ENCODE measurements at regions not wholly inside any gene's neighbourhood (a gene's known extent, or its start where the extent isn't known, plus 50 kb on each side); places are given as distances from the start of the nearest gene placed in this dataset.

GRCh38 chr15:81966631-81967030 lies 79.2 kb downstream of the MEX3B start:
- intact Hi-C loops (cut with DNase I), result no loop called here
- 27 to 42% methylated on average over 3 of the region's 3 CpGs for WGBS, 2 donors
- no peaks in the 10 kb centered on the region for H3K27me3 ChIP-seq
- TF ChIP-seq POLR2A (IDR thresholded peaks at IDR 0.05) (no peak), CTCF (IDR thresholded peaks at IDR 0.05) (no peak)
- no peaks in the 10 kb centered on the region for H3K4me1 ChIP-seq
- H3K9me3 ChIP-seq, result no peaks in the 10 kb centered on the region
- H3K27ac ChIP-seq, result no peak overlapping the region
- H3K4me3 ChIP-seq, result no peak overlapping the region
- H3K36me3 ChIP-seq, result no peaks in the 10 kb centered on the region
- DNase-seq, result no peak

GRCh38 chr15:81962482-81962881 lies 83.3 kb downstream of the MEX3B start:
- Histone ChIP-seq H3K9me3 (no peaks in the 10 kb centered on the region), H3K27ac (no peak overlapping the region), H3K4me3 (no peak overlapping the region), H3K27me3 (peaks cover 0 to 4% (median 0%) of the 10 kb centered on the region in 4 donors), H3K4me1 (no peaks in the 10 kb centered on the region), H3K36me3 (no peaks in the 10 kb centered on the region)
- no peak for DNase-seq
- TF ChIP-seq POLR2A (IDR thresholded peaks at IDR 0.05) (no peak), CTCF (IDR thresholded peaks at IDR 0.05) (no peak)
- intact Hi-C loops (cut with DNase I), result no loop called here

GRCh38 chr15:81959196-81959595 lies 86.6 kb downstream of the MEX3B start:
- H3K27me3 ChIP-seq, result peaks cover 0 to 4% (median 0%) of the 10 kb centered on the region in 4 donors
- H3K4me1 ChIP-seq, result no peaks in the 10 kb centered on the region
- DNase-seq, result no peak
- WGBS, 2 donors, result 65 to 83% methylated on average over 3 of the region's 3 CpGs
- no peak for TF ChIP-seq CTCF (IDR thresholded peaks at IDR 0.05)
- no peak for TF ChIP-seq POLR2A (IDR thresholded peaks at IDR 0.05)
- intact Hi-C loops (cut with DNase I), result no loop called here
- H3K36me3 ChIP-seq, result no peaks in the 10 kb centered on the region
- H3K27ac ChIP-seq, result no peak overlapping the region
- H3K4me3 ChIP-seq, result no peak overlapping the region
- no peaks in the 10 kb centered on the region for H3K9me3 ChIP-seq

DNA sequence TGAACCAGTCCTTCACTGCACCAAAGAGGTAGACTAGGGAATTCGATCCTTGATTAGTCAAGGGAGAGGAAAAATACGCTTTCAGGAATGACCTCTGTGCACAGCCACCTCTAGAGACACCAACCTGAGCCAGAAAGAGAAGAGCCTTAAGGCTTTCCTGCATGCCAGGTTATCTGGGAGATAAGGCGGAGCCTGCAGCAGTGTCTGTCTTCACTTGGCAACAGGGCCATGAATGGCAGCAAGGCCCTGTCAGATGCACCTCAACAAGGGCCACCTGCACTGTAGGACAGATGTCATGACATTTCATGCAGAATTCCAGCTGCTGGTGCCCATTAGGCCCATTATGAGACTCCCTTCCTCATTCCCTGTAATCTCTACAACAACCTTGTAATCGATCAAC lies 88.1 kb downstream of the MEX3B start:
- H3K9me3 ChIP-seq, result no peaks in the 10 kb centered on the region
- no peaks in the 10 kb centered on the region for H3K4me1 ChIP-seq
- WGBS, 2 donors, result 67 to 87% methylated on average over 4 of the region's 4 CpGs
- no peak overlapping the region for H3K4me3 ChIP-seq
- H3K27me3 ChIP-seq, result peaks cover 0 to 4% (median 0%) of the 10 kb centered on the region in 4 donors
- DNase-seq, result no peak
- TF ChIP-seq POLR2A (IDR thresholded peaks at IDR 0.05) (no peak), CTCF (IDR thresholded peaks at IDR 0.05) (no peak)
- H3K36me3 ChIP-seq, result no peaks in the 10 kb centered on the region
- H3K27ac ChIP-seq, result no peak overlapping the region
- intact Hi-C loops (cut with DNase I), result no loop called here

DNA sequence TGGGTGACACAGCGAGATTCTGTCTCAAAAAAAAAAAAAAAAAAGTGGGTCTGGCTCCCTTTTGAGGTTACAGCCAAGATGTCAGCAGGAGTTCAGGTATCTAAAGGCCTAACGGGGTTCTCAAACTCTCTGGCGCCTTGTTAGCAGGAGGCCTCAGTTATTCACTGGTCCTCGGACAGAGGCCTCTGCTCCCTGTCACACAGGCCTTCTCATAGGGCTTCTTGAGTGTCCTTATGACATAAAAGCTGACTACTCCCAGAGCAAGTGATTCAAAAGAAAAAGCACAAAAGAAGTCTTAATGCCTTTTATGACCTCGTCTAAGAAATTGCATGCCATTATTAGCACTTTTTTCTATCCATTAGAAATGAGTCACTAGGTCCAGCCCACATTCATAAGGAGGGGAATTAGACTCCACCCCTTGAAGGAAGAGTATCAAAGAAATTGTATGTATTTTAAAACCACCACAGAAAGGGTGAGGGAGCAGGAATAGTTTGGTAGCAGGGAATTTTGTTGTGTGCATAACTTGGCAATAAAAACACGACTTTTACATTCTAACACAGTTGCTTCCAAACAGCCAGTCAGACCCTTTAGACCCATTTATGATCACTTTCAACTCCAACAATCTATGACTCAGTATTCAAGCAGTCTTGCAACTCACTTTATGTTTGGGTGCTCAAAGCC lies 90.3 kb downstream of the MEX3B start:
- Histone ChIP-seq H3K4me1 (no peaks in the 10 kb centered on the region), H3K9me3 (no peaks in the 10 kb centered on the region), H3K36me3 (no peaks in the 10 kb centered on the region), H3K4me3 (no peak overlapping the region), H3K27ac (no peak overlapping the region), H3K27me3 (peaks cover 0 to 4% (median 0%) of the 10 kb centered on the region in 4 donors)
- intact Hi-C loops (cut with DNase I), result no loop called here
- DNase-seq, result no peak
- WGBS, 2 donors, result 70 to 71% methylated on average over 6 of the region's 6 CpGs
- no peak for TF ChIP-seq CTCF (IDR thresholded peaks at IDR 0.05)
- no peak for TF ChIP-seq POLR2A (IDR thresholded peaks at IDR 0.05)

All from esophagus squamous epithelium (tissue), 5 donors.